Osteoblast (primary cell): ENCODE measurements at regions not wholly inside any gene's neighbourhood (a gene's known extent, or its start where the extent isn't known, plus 50 kb on each side); places are given as distances from the start of the nearest gene placed in this dataset.

Experiments
- DNase-seq: peaks from one replicate; pipeline ENCODE4 v3.0.0; 2011; ENCODE audit warnings: low spot score, mixed read lengths; ENCODE audit not compliant: insufficient read length; ENCODE audit errors: missing footprints
- H2AFZ ChIP-seq: 2 replicates; pipeline ENCODE4 v1.6.0; 2011; ENCODE audit warnings: mild to moderate bottlenecking, low read length
- H3K27ac ChIP-seq: 2 replicates; pipeline ENCODE4 v1.5.1; 2011; ENCODE audit warnings: mild to moderate bottlenecking, low read depth, low read length, moderate library complexity
- H3K27me3 ChIP-seq: 2 replicates; pipeline ENCODE4 v1.6.0; 2012; ENCODE audit warnings: mild to moderate bottlenecking, control low read depth, inconsistent platforms, low read length, moderate library complexity; ENCODE audit not compliant: insufficient read depth
- H3K36me3 ChIP-seq: 2 replicates; pipeline ENCODE4 v1.5.1; 2011; ENCODE audit warnings: mild to moderate bottlenecking, low read length, control low read depth, moderate library complexity; ENCODE audit not compliant: insufficient read depth
- H3K4me1 ChIP-seq: 2 replicates; pipeline ENCODE4 v1.5.1; 2011; ENCODE audit warnings: mild to moderate bottlenecking, low read length, control low read depth, moderate library complexity; ENCODE audit not compliant: insufficient read depth
- H3K4me2 ChIP-seq: 2 replicates; pipeline ENCODE4 v1.6.0; 2011; ENCODE audit warnings: mild to moderate bottlenecking, low read length; ENCODE audit not compliant: insufficient read depth
- H3K4me3 ChIP-seq: fragments of 200-600 bp; sonication (generic); 3 replicates; pipeline ENCODE4 v1.5.1; 2012; ENCODE audit warnings: mild to moderate bottlenecking, low read length, inconsistent platforms; ENCODE audit not compliant: insufficient read depth
- H3K79me2 ChIP-seq: 2 replicates; pipeline ENCODE4 v1.6.0; 2012; ENCODE audit warnings: mild to moderate bottlenecking, low read length, control low read depth, inconsistent platforms; ENCODE audit not compliant: insufficient read depth
- H3K9me3 ChIP-seq: 2 replicates; pipeline ENCODE4 v1.5.1; 2011; ENCODE audit warnings: low read depth, low read length, control low read depth
- H4K20me1 ChIP-seq: 2 replicates; pipeline ENCODE4 v1.6.0; 2012; ENCODE audit warnings: mild to moderate bottlenecking, low read length, control low read depth; ENCODE audit not compliant: insufficient read depth
- CTCF ChIP-seq: IDR thresholded peaks from 2 replicates; pipeline ENCODE4 v1.5.1; 2011; ENCODE audit warnings: mild to moderate bottlenecking, low read depth, low read length, moderate library complexity; ENCODE audit errors: extremely low read depth

GRCh38 chr9:107691664-107692063 lies 202.1 kb upstream of the KLF4 start:
- no peak overlapping the region for H2AFZ ChIP-seq
- no peak overlapping the region for H3K4me3 ChIP-seq
- H3K27ac ChIP-seq = no peak overlapping the region
- no peaks in the 10 kb centered on the region for H3K9me3 ChIP-seq
- H3K27me3 ChIP-seq = no peaks in the 10 kb centered on the region
- no peak overlapping the region for H3K4me2 ChIP-seq
- H3K36me3 ChIP-seq = no peaks in the 10 kb centered on the region
- DNase-seq = no peak
- peaks cover 13% of the 10 kb centered on the region for H3K4me1 ChIP-seq
- TF ChIP-seq CTCF = no peak
- no peaks in the 10 kb centered on the region for H4K20me1 ChIP-seq
- no peaks in the 10 kb centered on the region for H3K79me2 ChIP-seq

GRCh38 chr9:107690021-107690420 lies 200.5 kb upstream of the KLF4 start:
- Histone ChIP-seq H3K4me3 (no peak overlapping the region), H3K27me3 (no peaks in the 10 kb centered on the region), H4K20me1 (no peaks in the 10 kb centered on the region), H3K4me2 (no peak overlapping the region), H2AFZ (no peak overlapping the region), H3K27ac (no peak overlapping the region), H3K79me2 (no peaks in the 10 kb centered on the region), H3K36me3 (no peaks in the 10 kb centered on the region), H3K9me3 (no peaks in the 10 kb centered on the region), H3K4me1 (peaks cover 13% of the 10 kb centered on the region)
- no peak for TF ChIP-seq CTCF
- DNase-seq = no peak

GRCh38 chr9:107688728-107689127 lies 199.2 kb upstream of the KLF4 start:
- no peaks in the 10 kb centered on the region for H3K79me2 ChIP-seq
- no peaks in the 10 kb centered on the region for H4K20me1 ChIP-seq
- H3K27ac ChIP-seq = no peak overlapping the region
- TF ChIP-seq CTCF = no peak
- no peak for DNase-seq
- no peaks in the 10 kb centered on the region for H3K36me3 ChIP-seq
- no peak overlapping the region for H3K4me3 ChIP-seq
- no peak overlapping the region for H2AFZ ChIP-seq
- H3K9me3 ChIP-seq = no peaks in the 10 kb centered on the region
- no peak overlapping the region for H3K4me2 ChIP-seq
- no peaks in the 10 kb centered on the region for H3K27me3 ChIP-seq
- H3K4me1 ChIP-seq = peaks cover 6% of the 10 kb centered on the region

- no peak for TF ChIP-seq CTCF
- Histone ChIP-seq H3K79me2 (no peaks in the 10 kb centered on the region), H4K20me1 (no peaks in the 10 kb centered on the region), H2AFZ (no peak overlapping the region), H3K4me3 (no peak overlapping the region), H3K4me2 (no peak overlapping the region), H3K27ac (no peak overlapping the region), H3K4me1 (no peaks in the 10 kb centered on the region), H3K36me3 (no peaks in the 10 kb centered on the region), H3K27me3 (no peaks in the 10 kb centered on the region), H3K9me3 (no peaks in the 10 kb centered on the region)
- no peak for DNase-seq
Observed at GRCh38 chr9:107685901-107686300, 196.3 kb upstream of the KLF4 start.
